ENCODE measurements at regions not wholly inside any gene's neighbourhood (a gene's known extent, or its start where the extent isn't known, plus 50 kb on each side); places are given as distances from the start of the nearest gene placed in this dataset.

- no peak for DNase-seq
Measured at GRCh38 chr4:173834151-173834550, 304.1 kb upstream of the HAND2 start.

DNA sequence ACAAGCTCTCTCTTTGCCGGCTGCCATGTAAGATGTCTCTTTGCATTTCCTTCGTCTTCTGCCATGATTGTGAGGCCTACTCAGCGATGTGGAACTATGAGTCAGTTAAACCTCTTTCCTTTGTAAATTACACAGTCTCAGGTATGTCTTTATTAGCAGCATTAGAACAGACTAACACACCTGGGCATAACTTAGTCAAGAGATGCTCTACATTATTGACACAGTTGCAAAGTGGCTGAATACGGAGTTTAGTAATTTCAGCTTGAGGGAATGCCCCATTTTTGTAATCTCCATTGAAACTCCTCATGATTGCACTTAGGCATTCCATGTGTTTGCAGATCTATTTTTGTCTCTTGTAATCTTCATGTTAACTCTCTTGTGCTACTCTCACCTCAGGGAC is 299.5 kb upstream of the HAND2 start:
- DNase-seq, result no peak

GRCh38 chr4:173827707-173828106 is 297.7 kb upstream of the HAND2 start:
- DNase-seq, result no peak

DNA sequence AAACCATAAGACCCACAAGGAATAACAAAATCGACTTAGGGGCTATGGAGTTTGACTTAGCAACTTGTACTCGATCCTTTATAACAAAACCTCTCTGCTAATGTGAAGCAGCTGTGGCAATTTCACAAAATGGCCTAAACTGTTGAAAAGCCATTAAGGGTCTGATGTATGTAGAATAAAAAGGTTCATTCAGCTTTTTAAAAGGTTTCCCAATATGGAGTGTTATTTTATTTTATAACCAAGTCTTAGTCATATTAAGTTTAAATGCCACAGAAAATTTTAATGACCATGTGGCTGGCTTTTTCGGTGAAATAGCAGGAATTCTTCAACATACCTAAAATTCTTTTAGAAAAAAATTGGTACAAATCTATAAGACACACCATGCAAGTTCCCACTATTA is 291.8 kb upstream of the HAND2 start:
- no peak for DNase-seq

GRCh38 chr4:173821036-173821435 is 291.0 kb upstream of the HAND2 start:
- DNase-seq, result no peak

GRCh38 chr4:173807347-173807746 is 277.3 kb upstream of the HAND2 start:
- DNase-seq, result no peak

- no peak for DNase-seq
Measured at GRCh38 chr4:173805884-173806283, 275.9 kb upstream of the HAND2 start.

DNA sequence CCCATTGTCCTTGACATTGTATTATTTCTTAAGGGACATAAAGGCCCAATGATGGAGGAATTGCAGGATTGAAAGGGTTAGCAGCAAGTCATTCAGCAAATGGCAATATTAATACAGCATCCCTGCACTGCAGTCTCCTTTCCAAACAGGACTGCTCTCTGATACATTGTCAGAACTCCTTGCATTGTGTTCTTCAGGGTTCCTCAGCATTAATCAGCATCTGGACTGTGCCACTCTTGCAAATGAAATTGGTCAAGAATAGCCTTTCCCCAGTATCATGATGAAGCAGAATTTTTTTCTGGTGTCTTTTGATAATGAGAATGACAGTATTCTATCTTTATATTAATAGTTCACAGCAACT is 272.6 kb upstream of the HAND2 start:
- DNase-seq, result no peak

DNA sequence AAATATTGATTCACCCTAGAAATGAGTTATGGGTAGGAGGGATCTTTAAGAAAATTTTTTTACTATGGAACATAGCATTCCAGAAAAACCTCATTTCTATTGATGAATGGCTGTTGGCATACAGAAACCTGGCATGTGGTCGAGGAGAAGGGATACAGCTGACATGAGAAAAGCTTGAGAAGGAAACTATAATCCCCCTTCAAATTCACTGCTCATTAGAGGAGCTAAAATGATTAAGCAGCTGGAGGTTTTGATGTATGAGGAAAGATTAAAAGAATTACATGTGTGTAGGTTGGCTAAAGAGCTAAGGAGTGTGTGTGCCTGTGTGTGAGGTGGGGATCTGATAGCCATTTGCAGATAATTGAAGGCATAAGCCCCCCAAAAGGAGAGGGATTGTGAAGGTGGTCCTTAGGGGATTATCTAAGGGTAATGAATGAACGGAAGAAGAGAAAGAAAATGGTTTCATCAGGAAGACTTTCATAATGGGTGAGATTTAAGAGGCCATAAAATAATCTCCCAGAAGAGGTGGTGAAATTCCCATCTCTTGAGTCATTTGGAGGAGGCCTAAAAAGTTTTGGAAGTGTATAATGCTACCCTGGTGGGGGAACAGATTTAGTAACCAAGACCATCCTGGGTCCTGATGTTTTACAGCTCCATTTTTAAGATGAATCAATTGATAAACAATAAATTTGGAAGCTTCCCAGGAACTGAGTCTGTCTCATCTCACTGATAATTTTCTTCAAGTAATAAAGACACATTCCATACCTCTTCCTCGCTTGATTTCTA is 272.0 kb upstream of the HAND2 start:
- no peak for DNase-seq

DNA sequence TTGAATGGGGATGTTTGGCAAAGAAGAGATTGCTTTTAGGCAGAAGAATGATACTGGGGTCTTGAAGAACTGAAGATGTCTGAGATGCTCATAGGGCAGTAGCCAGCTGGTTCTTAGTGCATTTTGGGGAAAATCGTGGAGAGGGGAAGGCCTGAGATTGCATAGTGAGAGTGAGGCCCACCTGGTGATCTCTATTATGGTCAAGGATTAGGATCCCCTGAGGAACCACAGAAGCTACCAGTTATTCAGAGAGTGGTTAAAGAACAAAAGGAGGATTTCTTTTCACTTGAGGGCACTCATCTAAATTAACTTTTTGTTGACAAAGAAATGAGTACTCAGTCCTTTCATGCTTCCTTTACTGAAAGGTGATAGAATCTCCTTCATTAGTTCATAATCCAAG is 271.3 kb upstream of the HAND2 start:
- no peak for DNase-seq

DNA sequence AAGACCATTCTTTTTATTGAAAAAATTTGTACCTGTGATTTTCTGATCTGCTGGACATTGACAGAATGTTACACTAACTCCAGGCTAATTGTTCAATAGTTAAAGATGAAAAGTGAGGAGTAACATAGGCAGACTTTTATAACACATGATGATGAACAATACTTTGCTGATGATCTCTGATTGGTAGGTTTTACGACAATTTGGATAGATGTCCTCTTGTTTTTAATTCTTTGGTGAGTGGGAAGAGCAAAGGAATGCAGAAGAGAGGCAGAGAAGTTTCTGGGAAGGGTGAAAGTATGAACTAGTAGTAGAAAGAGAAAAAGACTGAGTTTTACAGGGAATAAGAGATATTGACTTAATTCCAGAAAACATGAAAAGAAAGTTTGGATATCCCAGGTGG is 267.3 kb upstream of the HAND2 start:
- DNase-seq, result no peak

GRCh38 chr4:173794662-173795061 is 264.6 kb upstream of the HAND2 start:
- no peak for DNase-seq

GRCh38 chr4:173793937-173794510 is 264.0 kb upstream of the HAND2 start:
- no peak for DNase-seq

- DNase-seq, result no peak
Measured at GRCh38 chr4:173782660-173783059, 252.6 kb upstream of the HAND2 start.

- no peak for DNase-seq
Measured at GRCh38 chr4:173777921-173778320, 247.9 kb upstream of the HAND2 start.

GRCh38 chr4:173777421-173777820 is 247.4 kb upstream of the HAND2 start:
- no peak for DNase-seq

- no peak for DNase-seq
Measured at GRCh38 chr4:173769568-173769967, 239.5 kb upstream of the HAND2 start.

GRCh38 chr4:173767650-173768049 is 237.6 kb upstream of the HAND2 start:
- no peak for DNase-seq

DNA sequence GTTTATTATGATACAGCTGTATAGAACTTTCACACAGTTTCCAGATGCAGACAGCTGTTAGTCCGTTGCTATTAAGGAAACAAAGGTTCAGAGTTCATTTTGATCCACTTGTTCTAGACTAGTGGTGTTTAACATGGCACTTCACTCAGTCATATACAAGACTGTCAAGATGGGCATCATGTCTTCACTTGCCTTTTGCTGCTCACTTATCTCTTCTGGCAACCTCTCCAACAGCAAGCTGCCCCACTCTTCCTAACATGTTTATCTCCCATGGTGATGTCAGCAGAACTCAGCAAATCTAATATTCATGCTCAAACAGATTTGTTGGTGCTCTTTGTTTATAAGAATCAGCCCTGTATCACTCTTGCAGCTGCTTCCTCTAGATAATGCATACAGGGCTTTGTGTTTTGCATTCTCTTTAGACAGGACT is 236.2 kb upstream of the HAND2 start:
- no peak for DNase-seq

DNA sequence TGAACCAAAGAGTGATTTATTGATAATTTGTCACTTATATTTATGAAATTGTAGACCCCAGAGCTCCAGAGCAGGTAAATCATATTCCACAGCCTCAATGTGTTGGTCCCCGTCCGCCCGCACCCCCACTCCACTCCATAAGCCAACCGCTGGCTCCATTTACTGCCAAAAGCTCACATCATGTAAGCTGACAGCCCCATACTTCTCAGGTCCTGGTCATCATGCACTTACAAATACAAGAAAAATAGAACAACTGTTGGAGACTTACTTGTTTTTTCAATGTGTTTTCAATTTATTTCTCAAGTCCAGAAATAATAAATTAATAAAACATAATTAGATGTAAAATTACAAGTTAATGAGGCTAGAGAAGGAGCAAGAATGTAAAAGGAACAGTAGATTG is 235.7 kb upstream of the HAND2 start:
- no peak for DNase-seq

DNA sequence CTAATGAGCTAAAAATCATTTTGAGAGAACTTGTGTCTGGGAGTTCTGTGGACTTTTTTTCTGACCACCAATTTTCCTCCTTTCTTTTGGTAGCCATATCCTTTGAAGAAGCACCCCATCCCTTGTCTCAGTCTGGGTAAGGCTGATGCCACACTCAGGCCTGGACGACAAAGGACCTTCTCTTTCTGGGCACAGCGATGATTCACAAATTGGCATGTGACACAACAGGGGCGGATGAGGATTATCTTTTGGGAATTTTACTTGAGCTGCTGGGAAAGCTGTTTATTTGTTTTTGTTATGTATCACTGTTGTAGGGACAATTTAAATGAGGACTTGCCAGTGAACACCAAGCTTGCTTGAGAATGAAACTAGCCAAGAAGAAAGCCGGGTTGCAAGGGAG is 233.4 kb upstream of the HAND2 start:
- no peak for DNase-seq

DNA sequence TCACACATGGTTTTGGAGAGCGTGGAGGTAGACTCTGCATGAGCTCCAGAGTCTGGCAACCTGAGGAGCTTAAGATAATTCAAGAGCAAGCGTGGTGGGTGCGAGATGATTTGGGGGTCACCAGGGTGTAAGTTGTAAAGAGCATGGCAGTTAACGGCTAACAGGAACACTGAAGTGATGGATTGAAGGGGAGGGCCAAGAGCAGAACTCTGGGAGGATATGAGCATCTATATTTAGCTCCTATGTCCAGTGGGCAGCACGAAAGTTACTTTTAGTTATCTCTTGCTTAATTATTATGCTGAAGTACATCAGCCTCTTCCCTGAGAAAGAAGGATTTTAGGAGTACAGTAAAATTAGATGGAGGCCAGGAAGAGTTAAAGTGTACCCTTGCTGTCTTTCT is 231.9 kb upstream of the HAND2 start:
- no peak for DNase-seq

- no peak for DNase-seq
Measured at GRCh38 chr4:173761236-173761635, 231.2 kb upstream of the HAND2 start.

DNA sequence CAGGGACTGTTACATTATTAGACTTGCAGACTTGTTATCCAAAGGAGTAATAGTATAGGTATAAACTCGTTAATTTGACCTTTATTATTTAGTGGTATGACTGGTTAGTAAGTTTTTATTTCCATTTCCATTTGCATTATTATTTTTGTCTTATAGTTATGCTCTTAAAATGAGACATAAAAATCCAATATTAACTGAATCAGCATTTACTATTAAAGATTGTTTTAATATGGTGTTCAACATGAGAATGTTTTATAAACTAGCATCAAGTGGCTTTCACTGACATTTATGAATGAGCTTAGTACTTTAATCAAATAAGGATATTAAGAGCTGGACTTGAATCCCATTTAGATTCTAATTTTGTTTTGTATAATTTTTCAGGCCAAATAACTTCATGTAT is 228.1 kb upstream of the HAND2 start:
- DNase-seq, result no peak

- no peak for DNase-seq
Measured at GRCh38 chr4:173753408-173753807, 223.4 kb upstream of the HAND2 start.
